WTC11 (cell line): ENCODE measurements at regions not wholly inside any gene's neighbourhood (a gene's known extent, or its start where the extent isn't known, plus 50 kb on each side); places are given as distances from the start of the nearest gene placed in this dataset.

Experiments
- ATAC-seq: fragments of 200-7000 bp; cut with Tn5 transposase; 2 replicates; pipeline ENCODE4 v1.10.0; 2021; ENCODE audit warnings: mild to moderate bottlenecking, moderate library complexity
- CTCF ChIA-PET: fragments of 300-600 bp; sonication (Branson Sonifier 250); formaldehyde crosslinking; loops from one replicate; lab custom pipeline; 2021; ENCODE audit warnings: antibody characterized with exemption; lab: Charles Lee
- POLR2A ChIA-PET: fragments of 350-600 bp; sonication (Branson Sonifier 250); formaldehyde crosslinking; loops from one replicate; lab custom pipeline; 2021; ENCODE audit warnings: antibody characterized with exemption; lab: Charles Lee
- DNase-seq: peaks from one replicate; pipeline ENCODE4 v3.0.0; 2021; ENCODE audit warnings: low spot score
- H3K27ac Mint-ChIP-seq: 2 replicates; pipeline ENCODE4 v1.8.0; 2021; ENCODE audit warnings: mixed read lengths
- H3K27me3 Mint-ChIP-seq: 2 replicates; pipeline ENCODE4 v1.8.0; 2021; ENCODE audit warnings: low read depth, mild to moderate bottlenecking, moderate library complexity, mixed read lengths
- H3K36me3 Mint-ChIP-seq: 2 replicates; pipeline ENCODE4 v1.8.0; 2021; ENCODE audit warnings: mixed read lengths
- H3K4me1 Mint-ChIP-seq: 2 replicates; pipeline ENCODE4 v1.8.0; 2022; ENCODE audit warnings: mixed read lengths
- H3K4me3 Mint-ChIP-seq: 2 replicates; pipeline ENCODE4 v1.8.0; 2021; ENCODE audit warnings: mild to moderate bottlenecking, moderate library complexity, mixed read lengths
- H3K9me3 Mint-ChIP-seq: 2 replicates; pipeline ENCODE4 v1.8.0; 2021; ENCODE audit warnings: mixed read lengths
- CTCF ChIP-seq: fragments of 200-600 bp; IDR thresholded peaks from 2 replicates; pipeline ENCODE4 v1.8.0; 2022; ENCODE audit warnings: antibody characterized with exemption
- MAX ChIP-seq: sonication (generic); formaldehyde crosslinking; IDR thresholded peaks from 2 replicates; pipeline ENCODE4 v1.8.0; 2022; ENCODE audit warnings: mild to moderate bottlenecking, missing genetic modification reagents
- MYBL2 ChIP-seq: sonication (generic); formaldehyde crosslinking; IDR thresholded peaks from 2 replicates; pipeline ENCODE4 v1.8.1; 2023; ENCODE audit warnings: mild to moderate bottlenecking, moderate library complexity, missing genetic modification reagents
- SMAD4 ChIP-seq: sonication (generic); formaldehyde crosslinking; IDR thresholded peaks from 2 replicates; pipeline ENCODE4 v1.8.0; 2022; ENCODE audit warnings: mild to moderate bottlenecking, missing genetic modification reagents
- ZNF416 ChIP-seq: fragments of 250-450 bp; sonication (Bioruptor Pico); IDR thresholded peaks from 2 replicates; pipeline ENCODE4 v1.9.0; 2021; ENCODE audit warnings: mild to moderate bottlenecking, inconsistent platforms
- ZNF532 ChIP-seq: fragments of 250-450 bp; sonication (Bioruptor Pico); IDR thresholded peaks from 2 replicates; pipeline ENCODE4 v1.9.0; 2021; ENCODE audit warnings: mild to moderate bottlenecking, borderline replicate concordance
- TF ChIP-seq, protein P1 (sequence below): fragments of 250-450 bp; sonication (Bioruptor Pico); conservative IDR thresholded peaks from 2 replicates; pipeline ENCODE4 v1.9.0; 2021; ENCODE audit warnings: mild to moderate bottlenecking
- TF ChIP-seq, protein P2 (sequence below): sonication (generic); formaldehyde crosslinking; IDR thresholded peaks from 2 replicates; pipeline ENCODE4 v1.8.0; 2023; ENCODE audit warnings: missing genetic modification reagents

DNA sequence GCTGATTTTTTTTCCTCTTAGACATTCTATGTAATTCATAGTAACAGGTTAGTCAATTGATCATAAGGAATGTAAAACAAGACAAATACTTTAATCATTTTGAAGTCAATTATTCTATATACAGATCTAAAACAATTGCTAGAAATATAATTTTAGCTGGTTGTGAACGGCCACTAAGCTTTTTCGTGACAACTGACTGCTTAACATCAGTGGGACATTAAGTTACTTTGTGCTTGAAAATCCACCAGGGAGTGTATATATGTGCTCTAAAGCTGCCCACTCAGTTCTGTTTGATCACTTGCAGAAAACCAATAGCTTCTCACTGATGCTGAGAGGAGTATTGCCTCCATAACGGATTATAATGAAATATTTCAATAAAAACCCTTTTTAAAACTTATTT is 370.2 kb upstream of the CCNH start:
- H3K27me3 Mint-ChIP-seq, result peaks cover 57% of the 10 kb centered on the region
- ChIA-PET POLR2A (interaction anchor here (1.0 kb wide), 1 partner anchor 902 kb away, joined by 3 read pairs; no protein-coding TSS in a partner anchor), CTCF (interaction anchor here (0.9 to 1.2 kb wide), 3 partner anchors 902 to 941 kb away, joined by 4 to 6 read pairs (median 6); no protein-coding TSS in a partner anchor)

DNA sequence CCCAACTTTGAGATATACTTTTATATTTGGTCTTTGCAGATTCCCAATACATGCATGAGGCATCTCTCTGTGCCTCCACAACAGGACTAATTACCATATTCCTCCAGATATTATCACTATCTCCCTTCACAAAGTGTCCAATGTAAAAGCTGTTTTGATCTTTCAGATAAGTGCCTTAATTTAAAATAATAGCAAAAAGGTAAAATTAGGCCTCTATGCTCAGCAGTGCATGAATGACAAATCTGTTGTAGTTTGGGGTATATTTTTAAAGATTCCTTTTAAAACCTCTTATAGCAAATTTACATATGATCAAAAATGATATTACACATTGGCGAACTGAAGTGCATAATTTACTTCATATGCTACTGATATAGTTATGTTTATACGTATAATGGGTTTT is 369.2 kb upstream of the CCNH start:
- peaks cover 49% of the 10 kb centered on the region for H3K27me3 Mint-ChIP-seq
- TF ChIP-seq, protein P1, sequence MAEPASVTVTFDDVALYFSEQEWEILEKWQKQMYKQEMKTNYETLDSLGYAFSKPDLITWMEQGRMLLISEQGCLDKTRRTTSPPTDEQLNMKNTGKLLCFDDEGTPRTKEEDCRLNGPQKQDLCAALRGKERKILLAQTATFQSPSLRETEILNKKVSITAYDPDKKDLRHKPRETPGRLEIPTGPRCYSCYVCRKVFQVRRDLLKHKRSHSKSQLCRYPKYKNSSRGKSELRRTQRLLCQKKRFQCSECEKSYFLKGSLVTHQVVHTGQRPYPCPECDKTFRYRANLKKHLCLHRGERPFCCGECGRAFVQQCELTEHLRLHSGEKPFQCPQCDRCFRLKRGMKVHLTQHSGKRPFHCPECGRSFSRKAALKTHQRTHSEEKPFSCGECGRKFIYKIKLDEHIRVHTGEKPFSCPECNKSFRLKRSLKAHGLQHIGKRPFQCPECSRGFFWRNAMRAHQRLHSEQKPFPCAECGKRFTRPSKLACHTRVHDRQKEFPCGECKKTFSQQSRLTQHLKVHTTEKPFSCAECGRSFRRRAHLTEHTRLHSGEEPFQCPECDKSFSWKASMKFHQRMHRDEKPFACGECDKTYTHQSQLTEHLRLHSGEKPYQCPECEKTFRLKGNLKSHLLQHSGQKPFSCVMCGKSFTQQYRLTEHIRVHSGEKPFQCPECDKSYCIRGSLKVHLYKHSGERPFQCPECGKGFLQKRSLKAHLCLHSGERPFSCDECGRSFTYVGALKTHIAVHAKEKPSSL, result no peak
- TF ChIP-seq, protein P2, sequence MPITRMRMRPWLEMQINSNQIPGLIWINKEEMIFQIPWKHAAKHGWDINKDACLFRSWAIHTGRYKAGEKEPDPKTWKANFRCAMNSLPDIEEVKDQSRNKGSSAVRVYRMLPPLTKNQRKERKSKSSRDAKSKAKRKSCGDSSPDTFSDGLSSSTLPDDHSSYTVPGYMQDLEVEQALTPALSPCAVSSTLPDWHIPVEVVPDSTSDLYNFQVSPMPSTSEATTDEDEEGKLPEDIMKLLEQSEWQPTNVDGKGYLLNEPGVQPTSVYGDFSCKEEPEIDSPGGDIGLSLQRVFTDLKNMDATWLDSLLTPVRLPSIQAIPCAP, result no peak
- no peak for TF ChIP-seq MYBL2
- TF ChIP-seq, all 79 proteins: peak for 0
- Mint-ChIP-seq H3K4me1 (peaks cover 29% of the 10 kb centered on the region), H3K9me3 (no peaks in the 10 kb centered on the region), H3K27ac (no peak overlapping the region), H3K36me3 (no peaks in the 10 kb centered on the region), H3K4me3 (no peak overlapping the region)
- DNase-seq, result no peak
- CTCF ChIA-PET, result interaction anchor here (0.7 to 2.5 kb wide), 22 partner anchors 10 to 947 kb away, joined by 3 to 50 read pairs (median 10); no protein-coding TSS in a partner anchor
- ATAC-seq, result no peak
- POLR2A ChIA-PET, result no interaction called here

More for the DNA sequence above, 370.2 kb upstream of the CCNH start:
- Mint-ChIP-seq H3K4me3 (no peak overlapping the region), H3K36me3 (no peaks in the 10 kb centered on the region), H3K27ac (no peak overlapping the region), H3K9me3 (no peaks in the 10 kb centered on the region), H3K4me1 (peaks cover 38% of the 10 kb centered on the region)
- no peak for DNase-seq
- no peak for ATAC-seq
- TF ChIP-seq SMAD4, result no peak
- TF ChIP-seq ZNF532 (CRISPR knock-in tag), result no peak

GRCh38 chr5:87780831-87781760 is 368.4 kb upstream of the CCNH start:
- H3K4me3 Mint-ChIP-seq, result peak overlapping the region; percentile 56
- ATAC-seq (peak; percentile 99), DNase-seq (peak; percentile 82)
- H3K27ac Mint-ChIP-seq, result no peak overlapping the region
- no peaks in the 10 kb centered on the region for H3K9me3 Mint-ChIP-seq
- ChIA-PET POLR2A (interaction anchor here (0.7 kb wide), 1 partner anchor 910 kb away, joined by 3 read pairs; no protein-coding TSS in a partner anchor), CTCF (interaction anchor here (0.6 to 2.5 kb wide), 54 partner anchors 10 to 948 kb away, joined by 3 to 50 read pairs (median 4); partner anchors contain the start of gene CCNH)
- no peaks in the 10 kb centered on the region for H3K36me3 Mint-ChIP-seq
- peaks cover 41% of the 10 kb centered on the region for H3K27me3 Mint-ChIP-seq
- TF ChIP-seq CTCF, result peak; percentile 88
- TF ChIP-seq ZNF416, result no peak
- peak; percentile 42; the same call in 1 of the 2 replicates for TF ChIP-seq MAX (CRISPR knock-in tag)
- peaks cover 23% of the 10 kb centered on the region for H3K4me1 Mint-ChIP-seq
